CD4-positive, CD25-positive, alpha-beta regulatory T cell (primary cell): ENCODE measurements at regions not wholly inside any gene's neighbourhood (a gene's known extent, or its start where the extent isn't known, plus 50 kb on each side); places are given as distances from the start of the nearest gene placed in this dataset.
"Not testable (repeated sequence)": the region's sequence is repeated elsewhere in the genome, so short reads cannot be mapped to it uniquely, and the experiment has no call there.

Source experiments
- ATAC-seq, 2 donors: fragments of 150-1000 bp; cut with Tn5 transposase; one replicate each; pipeline ENCODE4 v1.10.0; 2021; ENCODE audit warnings: low read depth in 2 of 2, moderate number of reproducible peaks in 2 of 2, moderate library complexity in 1 of 2
- DNase-seq, 3 donors: peaks; one replicate each; pipeline versions ENCODE4 v3.0.0 to v3.0.0-alpha.2; 2012 to 2022; ENCODE audit warnings: mixed read lengths in 1 of 3
- H3K27ac ChIP-seq: one replicate; pipeline ENCODE4 v1.7.0; 2013; ENCODE audit warnings: mild to moderate bottlenecking, low read length; ENCODE audit not compliant: insufficient read depth, poor library complexity, severe bottlenecking
- H3K27me3 ChIP-seq: one replicate; pipeline ENCODE4 v1.7.0; 2013; ENCODE audit warnings: low read length; ENCODE audit not compliant: control insufficient read depth, insufficient read depth
- H3K36me3 ChIP-seq: one replicate; pipeline ENCODE4 v1.7.0; 2013; ENCODE audit warnings: mild to moderate bottlenecking, low read length, moderate library complexity; ENCODE audit not compliant: control insufficient read depth, insufficient read depth
- H3K4me1 ChIP-seq: 2 replicates; pipeline ENCODE4 v1.7.0; 2013; ENCODE audit warnings: mild to moderate bottlenecking, low read length; ENCODE audit not compliant: insufficient read depth, control insufficient read depth, poor library complexity, severe bottlenecking
- H3K4me3 ChIP-seq: one replicate; pipeline ENCODE4 v1.7.0; 2013; ENCODE audit warnings: low read depth, mild to moderate bottlenecking, low read length, moderate library complexity
- H3K9me3 ChIP-seq, 2 experiments: 1 replicate in 1 of 2; 2 replicates in 1 of 2; pipeline ENCODE4 v1.7.0; 2013; ENCODE audit warnings: low read length in 2 of 2, mild to moderate bottlenecking in 1 of 2, moderate library complexity in 1 of 2; ENCODE audit not compliant: control insufficient read depth in 2 of 2
- H3K27ac Mint-ChIP-seq, 3 donors: one replicate each; pipeline ENCODE4 v1.8.0; 2020 to 2022; ENCODE audit warnings: mild to moderate bottlenecking in 3 of 3, mixed read lengths in 3 of 3, moderate library complexity in 2 of 3
- H3K27me3 Mint-ChIP-seq: one replicate; pipeline ENCODE4 v1.8.0; 2022; ENCODE audit warnings: mild to moderate bottlenecking, mixed read lengths
- H3K36me3 Mint-ChIP-seq: one replicate; pipeline ENCODE4 v1.8.0; 2020; ENCODE audit warnings: mixed read lengths
- H3K4me1 Mint-ChIP-seq, 4 donors: one replicate each; pipeline ENCODE4 v1.8.0; 2020 to 2022; ENCODE audit warnings: mixed read lengths in 4 of 4, mild to moderate bottlenecking in 1 of 4
- H3K4me3 Mint-ChIP-seq, 4 donors: one replicate each; pipeline ENCODE4 v1.8.0; 2020 to 2022; ENCODE audit warnings: mild to moderate bottlenecking in 4 of 4, mixed read lengths in 4 of 4, moderate library complexity in 3 of 4
- H3K9me3 Mint-ChIP-seq, 7 donors: one replicate each; pipeline ENCODE4 v1.8.0; 2020 to 2022; ENCODE audit warnings: mixed read lengths in 7 of 7, mild to moderate bottlenecking in 3 of 7, moderate library complexity in 2 of 7

GRCh38 chr1:112841825-112842224 lies 114.2 kb downstream of the SLC16A1 start:
- Mint-ChIP-seq H3K36me3 (no peaks in the 10 kb centered on the region), H3K4me3 (no peak overlapping the region), H3K27me3 (peaks cover 27% of the 10 kb centered on the region), H3K4me1 (peaks cover 10 to 18% (median 12%) of the 10 kb centered on the region in 4 donors), H3K9me3 (peaks cover 0 to 3% (median 0%) of the 10 kb centered on the region in 7 donors), H3K27ac (no peak overlapping the region)
- peaks cover 14% of the 10 kb centered on the region for H3K4me1 ChIP-seq
- no peak overlapping the region for H3K27ac ChIP-seq
- ATAC-seq (no peak), DNase-seq (no peak)
- H3K36me3 ChIP-seq: no peaks in the 10 kb centered on the region
- no peaks in the 10 kb centered on the region for H3K27me3 ChIP-seq
- H3K4me3 ChIP-seq: no peak overlapping the region
- H3K9me3 ChIP-seq: no peaks in the 10 kb centered on the region

- Mint-ChIP-seq H3K9me3 (peaks cover 0 to 3% (median 0%) of the 10 kb centered on the region in 7 donors), H3K4me1 (peaks cover 10 to 18% (median 12%) of the 10 kb centered on the region in 4 donors), H3K27me3 (peaks cover 24% of the 10 kb centered on the region), H3K4me3 (no peak overlapping the region), H3K27ac (no peak overlapping the region), H3K36me3 (no peaks in the 10 kb centered on the region)
- no peak for ATAC-seq
- peak in 1 of 3 donors; percentile 15 for DNase-seq
- Histone ChIP-seq H3K27me3 (no peaks in the 10 kb centered on the region), H3K9me3 (no peaks in the 10 kb centered on the region), H3K4me3 (no peak overlapping the region), H3K36me3 (no peaks in the 10 kb centered on the region), H3K4me1 (peaks cover 14% of the 10 kb centered on the region), H3K27ac (no peak overlapping the region)
Observed at GRCh38 chr1:112840631-112841624, 115.1 kb downstream of the SLC16A1 start.

- peaks cover 14% of the 10 kb centered on the region for H3K4me1 ChIP-seq
- no peak overlapping the region for H3K27ac Mint-ChIP-seq
Observed at GRCh38 chr1:112836642-112837041, 119.4 kb downstream of the SLC16A1 start.

GRCh38 chr1:112833806-112834205 lies 118.7 kb upstream of the PPM1J start:
- Mint-ChIP-seq H3K27ac (no peak overlapping the region), H3K36me3 (no peaks in the 10 kb centered on the region), H3K9me3 (no peaks in the 10 kb centered on the region), H3K27me3 (peaks cover 20% of the 10 kb centered on the region), H3K4me1 (no peaks in the 10 kb centered on the region), H3K4me3 (no peak overlapping the region)
- Histone ChIP-seq H3K4me1 (no peaks in the 10 kb centered on the region), H3K27ac (no peak overlapping the region), H3K9me3 (no peaks in the 10 kb centered on the region), H3K4me3 (no peak overlapping the region), H3K27me3 (no peaks in the 10 kb centered on the region), H3K36me3 (no peaks in the 10 kb centered on the region)
- no peak for ATAC-seq
- no peak for DNase-seq

More at GRCh38 chr1:112836642-112837041, 119.4 kb downstream of the SLC16A1 start:
- no peak overlapping the region for H3K27ac ChIP-seq
- no peak overlapping the region for H3K4me3 ChIP-seq
- H3K36me3 Mint-ChIP-seq: no peaks in the 10 kb centered on the region
- ATAC-seq (no peak), DNase-seq (no peak)
- no peaks in the 10 kb centered on the region for H3K9me3 ChIP-seq
- no peaks in the 10 kb centered on the region for H3K27me3 ChIP-seq
- H3K9me3 Mint-ChIP-seq: no peaks in the 10 kb centered on the region
- H3K27me3 Mint-ChIP-seq: peaks cover 23% of the 10 kb centered on the region
- no peak overlapping the region for H3K4me3 Mint-ChIP-seq
- H3K36me3 ChIP-seq: no peaks in the 10 kb centered on the region
- peaks cover 6 to 18% (median 12%) of the 10 kb centered on the region in 4 donors for H3K4me1 Mint-ChIP-seq

- not testable (repeated sequence) for H3K9me3 Mint-ChIP-seq, H3K27ac ChIP-seq, ATAC-seq, H3K27ac Mint-ChIP-seq, H3K4me1 Mint-ChIP-seq, H3K4me3 Mint-ChIP-seq, H3K4me3 ChIP-seq, DNase-seq, H3K36me3 ChIP-seq, H3K4me1 ChIP-seq, H3K27me3 ChIP-seq, H3K36me3 Mint-ChIP-seq, H3K9me3 ChIP-seq
- peaks cover 27% of the 10 kb centered on the region for H3K27me3 Mint-ChIP-seq
Observed at GRCh38 chr1:112832259-112832658, 117.1 kb upstream of the PPM1J start.

GRCh38 chr1:112829691-112830090 lies 114.6 kb upstream of the PPM1J start:
- not testable (repeated sequence) for H3K27ac ChIP-seq, H3K36me3 Mint-ChIP-seq, H3K4me1 ChIP-seq, H3K27ac Mint-ChIP-seq, H3K4me3 Mint-ChIP-seq, H3K9me3 ChIP-seq, H3K4me1 Mint-ChIP-seq, H3K36me3 ChIP-seq, H3K4me3 ChIP-seq, H3K9me3 Mint-ChIP-seq, DNase-seq, ATAC-seq, H3K27me3 ChIP-seq
- peaks cover 49% of the 10 kb centered on the region for H3K27me3 Mint-ChIP-seq

GRCh38 chr1:112828716-112829115 lies 113.6 kb upstream of the PPM1J start:
- no peaks in the 10 kb centered on the region for H3K9me3 ChIP-seq
- H3K9me3 Mint-ChIP-seq: no peaks in the 10 kb centered on the region
- no peak overlapping the region for H3K4me3 Mint-ChIP-seq
- H3K4me3 ChIP-seq: no peak overlapping the region
- no peaks in the 10 kb centered on the region for H3K27me3 ChIP-seq
- ATAC-seq (no peak), DNase-seq (no peak)
- H3K27ac ChIP-seq: no peak overlapping the region
- no peaks in the 10 kb centered on the region for H3K4me1 ChIP-seq
- H3K27ac Mint-ChIP-seq: no peak overlapping the region
- no peaks in the 10 kb centered on the region for H3K36me3 Mint-ChIP-seq
- no peaks in the 10 kb centered on the region for H3K36me3 ChIP-seq
- no peaks in the 10 kb centered on the region for H3K4me1 Mint-ChIP-seq
- peaks cover 55% of the 10 kb centered on the region for H3K27me3 Mint-ChIP-seq

- not testable (repeated sequence) for H3K27ac Mint-ChIP-seq, H3K9me3 Mint-ChIP-seq
Observed at GRCh38 chr1:112827391-112827790, 112.3 kb upstream of the PPM1J start.

More at GRCh38 chr1:112827391-112827790, 112.3 kb upstream of the PPM1J start:
- not testable (repeated sequence) for H3K4me1 Mint-ChIP-seq, DNase-seq, H3K4me1 ChIP-seq, H3K36me3 Mint-ChIP-seq, H3K9me3 ChIP-seq, ATAC-seq, H3K27ac ChIP-seq, H3K36me3 ChIP-seq, H3K4me3 ChIP-seq, H3K4me3 Mint-ChIP-seq, H3K27me3 ChIP-seq
- H3K27me3 Mint-ChIP-seq: peaks cover 50% of the 10 kb centered on the region
